ENCODE measurements at regions not wholly inside any gene's neighbourhood (a gene's known extent, or its start where the extent isn't known, plus 50 kb on each side); places are given as distances from the start of the nearest gene placed in this dataset.

GRCh38 chr1:30478799-30479563 is 244.4 kb downstream of the MATN1 start:
- Mint-ChIP-seq H3K27ac (ENCODE audit: unreplicated experiment) (no peak overlapping the region), H3K4me3 (ENCODE audit: unreplicated experiment) (no peak overlapping the region), H3K4me1 (ENCODE audit: low read depth, unreplicated experiment) (no peaks in the 10 kb centered on the region), H3K9me3 (ENCODE audit: unreplicated experiment) (peaks cover 28% of the 10 kb centered on the region), H3K36me3 (ENCODE audit: low read depth, unreplicated experiment) (peaks cover 4% of the 10 kb centered on the region), H3K27me3 (ENCODE audit: low read depth, unreplicated experiment) (peaks cover 23% of the 10 kb centered on the region)
- DNase-seq (ENCODE audit: low read depth) = no peak
- H3K36me3 ChIP-seq (ENCODE audit: insufficient read depth, low read length) = no peaks in the 10 kb centered on the region
- no peak overlapping the region for H3K4me2 ChIP-seq (ENCODE audit: low read length)
- H3K4me3 ChIP-seq (ENCODE audit: insufficient read depth, low read depth, low read length) = no peak overlapping the region
- H3K9ac ChIP-seq (ENCODE audit: low read length) = no peak overlapping the region
- no peak overlapping the region for H3K27ac ChIP-seq (ENCODE audit: low read depth, low read length)
- no peaks in the 10 kb centered on the region for H4K20me1 ChIP-seq (ENCODE audit: insufficient read depth, low read length)
- H3K27me3 ChIP-seq (ENCODE audit: insufficient read depth, low read length) = no peaks in the 10 kb centered on the region
- no peak for FAIRE-seq
- no peak overlapping the region for H2AFZ ChIP-seq (ENCODE audit: low read depth, low read length)
- no peak for TF ChIP-seq EZH2 (IDR thresholded peaks at IDR 0.05; ENCODE audit: insufficient read depth, low read length)
- TF ChIP-seq CTCF (IDR thresholded peaks at IDR 0.05; ENCODE audit: insufficient read depth, low read depth, low read length) = no peak
- no peaks in the 10 kb centered on the region for H3K79me2 ChIP-seq (ENCODE audit: insufficient read depth, low read length)
- no peaks in the 10 kb centered on the region for H3K4me1 ChIP-seq (ENCODE audit: insufficient read depth, low read length)
- peaks cover 12% of the 10 kb centered on the region for H3K9me3 ChIP-seq (ENCODE audit: insufficient read depth, low read depth, low read length)

- Mint-ChIP-seq H3K4me3 (ENCODE audit: unreplicated experiment) (no peak overlapping the region), H3K27me3 (ENCODE audit: low read depth, unreplicated experiment) (peaks cover 21% of the 10 kb centered on the region), H3K4me1 (ENCODE audit: low read depth, unreplicated experiment) (no peaks in the 10 kb centered on the region), H3K9me3 (ENCODE audit: unreplicated experiment) (peaks cover 24% of the 10 kb centered on the region), H3K27ac (ENCODE audit: unreplicated experiment) (no peak overlapping the region), H3K36me3 (ENCODE audit: low read depth, unreplicated experiment) (peaks cover 1% of the 10 kb centered on the region)
- no peaks in the 10 kb centered on the region for H3K79me2 ChIP-seq (ENCODE audit: insufficient read depth, low read length)
- DNase-seq (ENCODE audit: low read depth) = no peak
- no peaks in the 10 kb centered on the region for H3K36me3 ChIP-seq (ENCODE audit: insufficient read depth, low read length)
- H3K9me3 ChIP-seq (ENCODE audit: insufficient read depth, low read depth, low read length) = peaks cover 12% of the 10 kb centered on the region
- no peak overlapping the region for H3K9ac ChIP-seq (ENCODE audit: low read length)
- H3K27me3 ChIP-seq (ENCODE audit: insufficient read depth, low read length) = no peaks in the 10 kb centered on the region
- H3K4me1 ChIP-seq (ENCODE audit: insufficient read depth, low read length) = no peaks in the 10 kb centered on the region
- H3K4me3 ChIP-seq (ENCODE audit: insufficient read depth, low read depth, low read length) = no peak overlapping the region
- no peaks in the 10 kb centered on the region for H4K20me1 ChIP-seq (ENCODE audit: insufficient read depth, low read length)
- H2AFZ ChIP-seq (ENCODE audit: low read depth, low read length) = no peak overlapping the region
- H3K27ac ChIP-seq (ENCODE audit: low read depth, low read length) = no peak overlapping the region
- no peak for FAIRE-seq
- no peak overlapping the region for H3K4me2 ChIP-seq (ENCODE audit: low read length)
- TF ChIP-seq EZH2 (IDR thresholded peaks at IDR 0.05; ENCODE audit: insufficient read depth, low read length) = no peak
- no peak for TF ChIP-seq CTCF (IDR thresholded peaks at IDR 0.05; ENCODE audit: insufficient read depth, low read depth, low read length)
These were observed 245.1 kb downstream of the MATN1 start for GRCh38 chr1:30478283-30478682.

GRCh38 chr1:30477588-30477987 is 245.8 kb downstream of the MATN1 start:
- no peak overlapping the region for H3K4me3 Mint-ChIP-seq (ENCODE audit: unreplicated experiment)
- no peak for TF ChIP-seq CTCF (IDR thresholded peaks at IDR 0.05; ENCODE audit: insufficient read depth, low read depth, low read length)
- TF ChIP-seq EZH2 (IDR thresholded peaks at IDR 0.05; ENCODE audit: insufficient read depth, low read length) = no peak
- DNase-seq (ENCODE audit: low read depth) = no peak
- Histone ChIP-seq H3K4me3 (ENCODE audit: insufficient read depth, low read depth, low read length) (no peak overlapping the region), H4K20me1 (ENCODE audit: insufficient read depth, low read length) (no peaks in the 10 kb centered on the region), H3K4me1 (ENCODE audit: insufficient read depth, low read length) (no peaks in the 10 kb centered on the region), H3K79me2 (ENCODE audit: insufficient read depth, low read length) (no peaks in the 10 kb centered on the region), H3K4me2 (ENCODE audit: low read length) (no peak overlapping the region), H2AFZ (ENCODE audit: low read depth, low read length) (no peak overlapping the region), H3K27me3 (ENCODE audit: insufficient read depth, low read length) (no peaks in the 10 kb centered on the region), H3K27ac (ENCODE audit: low read depth, low read length) (no peak overlapping the region), H3K36me3 (ENCODE audit: insufficient read depth, low read length) (no peaks in the 10 kb centered on the region), H3K9ac (ENCODE audit: low read length) (no peak overlapping the region), H3K9me3 (ENCODE audit: insufficient read depth, low read depth, low read length) (peaks cover 10% of the 10 kb centered on the region)
- no peaks in the 10 kb centered on the region for H3K4me1 Mint-ChIP-seq (ENCODE audit: low read depth, unreplicated experiment)
- no peak for FAIRE-seq
- peaks cover 25% of the 10 kb centered on the region for H3K27me3 Mint-ChIP-seq (ENCODE audit: low read depth, unreplicated experiment)
- no peak overlapping the region for H3K27ac Mint-ChIP-seq (ENCODE audit: unreplicated experiment)
- H3K9me3 Mint-ChIP-seq (ENCODE audit: unreplicated experiment) = peaks cover 20% of the 10 kb centered on the region
- H3K36me3 Mint-ChIP-seq (ENCODE audit: low read depth, unreplicated experiment) = no peaks in the 10 kb centered on the region
